Nephron progenitor cell (in vitro differentiated cells): ENCODE measurements at regions not wholly inside any gene's neighbourhood (a gene's known extent, or its start where the extent isn't known, plus 50 kb on each side); places are given as distances from the start of the nearest gene placed in this dataset.

Source experiments
- DNase-seq: peaks from one replicate; pipeline ENCODE4 v3.0.0; 2021
- H3K27ac Mint-ChIP-seq: 2 replicates; pipeline ENCODE4 v1.8.0; 2021; ENCODE audit warnings: mild to moderate bottlenecking, moderate library complexity, mixed read lengths
- H3K27me3 Mint-ChIP-seq: 2 replicates; pipeline ENCODE4 v1.8.0; 2021; ENCODE audit warnings: mild to moderate bottlenecking, low read depth, mixed read lengths; ENCODE audit not compliant: poor library complexity
- H3K36me3 Mint-ChIP-seq: 2 replicates; pipeline ENCODE4 v1.8.0; 2021; ENCODE audit warnings: low read depth, mixed read lengths
- H3K4me1 Mint-ChIP-seq: 2 replicates; pipeline ENCODE4 v1.8.0; 2021; ENCODE audit warnings: mixed read lengths
- H3K4me3 Mint-ChIP-seq: 2 replicates; pipeline ENCODE4 v1.8.0; 2021; ENCODE audit warnings: mild to moderate bottlenecking, moderate library complexity, mixed read lengths
- H3K9me3 Mint-ChIP-seq: 2 replicates; pipeline ENCODE4 v1.8.0; 2021; ENCODE audit warnings: mild to moderate bottlenecking, moderate library complexity, mixed read lengths
- CTCF ChIP-seq: fragments of 200-600 bp; sonication (generic); IDR thresholded peaks from 2 replicates; pipeline ENCODE4 v1.5.0; 2021; ENCODE audit warnings: antibody characterized with exemption

GRCh38 chr12:75666126-75666938 lies 154.9 kb upstream of the KRR1 start:
- Mint-ChIP-seq H3K9me3 (no peaks in the 10 kb centered on the region), H3K36me3 (no peaks in the 10 kb centered on the region), H3K4me1 (peaks cover 43% of the 10 kb centered on the region), H3K27ac (peak overlapping the region; percentile 96), H3K27me3 (no peaks in the 10 kb centered on the region), H3K4me3 (no peak overlapping the region)
- peak; percentile 8 for DNase-seq
- TF ChIP-seq CTCF, result no peak

DNA sequence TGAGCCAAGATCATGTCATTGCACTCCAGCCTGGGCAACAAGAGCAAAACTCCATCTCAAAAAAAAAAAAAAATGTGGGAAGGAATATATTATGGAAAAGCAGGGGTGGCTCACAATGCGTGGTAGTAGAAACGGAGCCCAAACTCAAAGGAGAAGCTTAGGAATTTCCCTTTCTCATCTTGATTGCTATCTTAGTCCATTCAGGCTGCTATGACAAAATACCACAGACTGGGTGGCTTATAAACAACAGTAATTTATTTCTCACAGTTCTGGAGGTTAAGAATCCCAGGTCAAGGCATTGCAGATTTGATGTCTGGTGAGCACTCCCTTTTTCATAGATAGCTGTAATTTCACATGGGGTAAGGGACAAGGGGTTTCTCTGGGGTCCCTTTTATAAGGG lies 153.8 kb upstream of the KRR1 start:
- Mint-ChIP-seq H3K36me3 (no peaks in the 10 kb centered on the region), H3K4me1 (peaks cover 36% of the 10 kb centered on the region), H3K27ac (peak overlapping the region; percentile 16), H3K27me3 (no peaks in the 10 kb centered on the region), H3K4me3 (no peak overlapping the region), H3K9me3 (no peaks in the 10 kb centered on the region)
- TF ChIP-seq CTCF, result no peak
- DNase-seq, result no peak

DNA sequence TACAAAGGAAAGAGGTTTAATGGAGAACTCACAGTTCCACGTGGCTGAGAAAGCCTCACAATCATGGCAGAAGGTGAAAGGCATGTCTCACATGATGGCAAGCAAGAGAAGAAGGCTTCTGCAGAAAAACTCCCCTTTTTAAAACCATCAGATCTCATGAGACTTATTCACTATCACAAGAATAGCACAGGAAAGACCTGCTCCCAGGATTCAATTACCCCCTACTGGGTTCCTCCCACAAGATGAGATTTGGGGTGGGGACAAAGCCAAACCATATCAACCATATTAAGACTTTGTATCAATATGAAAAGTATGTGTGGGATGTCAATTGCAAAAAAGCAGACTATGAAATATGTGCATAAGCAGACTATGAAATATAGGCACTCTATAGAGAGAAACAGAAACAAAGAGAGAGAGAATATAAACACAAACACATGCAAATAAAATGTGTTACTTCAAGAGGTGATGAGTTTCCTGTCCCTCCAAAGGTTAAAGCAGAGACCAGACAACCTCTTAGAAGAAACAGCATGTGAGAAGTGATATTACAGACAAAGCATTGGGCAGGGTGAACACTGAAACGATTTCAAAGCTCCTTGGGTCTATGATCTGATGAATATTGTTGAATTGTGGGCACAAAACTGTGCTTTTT lies 151.2 kb upstream of the KRR1 start:
- DNase-seq, result no peak
- Mint-ChIP-seq H3K36me3 (no peaks in the 10 kb centered on the region), H3K4me1 (peaks cover 33% of the 10 kb centered on the region), H3K27me3 (no peaks in the 10 kb centered on the region), H3K27ac (no peak overlapping the region), H3K4me3 (no peak overlapping the region), H3K9me3 (no peaks in the 10 kb centered on the region)
- TF ChIP-seq CTCF, result no peak

DNA sequence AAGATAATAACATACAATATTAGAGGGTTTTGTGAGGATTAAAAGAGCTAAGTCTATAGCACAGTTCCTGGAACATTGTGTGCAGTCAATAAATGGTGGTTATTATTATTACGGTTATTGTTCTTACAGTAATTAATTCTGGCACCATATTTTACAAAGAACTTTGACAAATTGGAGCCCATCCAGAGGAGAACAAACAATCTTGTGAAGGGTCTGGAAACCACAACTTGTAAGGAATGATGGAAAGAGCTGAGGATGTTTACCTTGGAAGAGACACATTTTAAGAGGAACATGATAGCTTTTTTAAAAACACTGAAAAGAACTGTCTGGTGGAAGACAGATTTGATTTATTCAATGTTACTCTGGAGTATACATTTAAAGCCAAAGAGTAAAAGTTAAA lies 150.5 kb upstream of the KRR1 start:
- no peaks in the 10 kb centered on the region for H3K9me3 Mint-ChIP-seq
- no peak overlapping the region for H3K4me3 Mint-ChIP-seq
- no peak for DNase-seq
- H3K27ac Mint-ChIP-seq, result no peak overlapping the region
- TF ChIP-seq CTCF, result no peak
- no peaks in the 10 kb centered on the region for H3K27me3 Mint-ChIP-seq
- H3K36me3 Mint-ChIP-seq, result no peaks in the 10 kb centered on the region
- peaks cover 26% of the 10 kb centered on the region for H3K4me1 Mint-ChIP-seq

- no peak overlapping the region for H3K27ac Mint-ChIP-seq
- H3K9me3 Mint-ChIP-seq, result no peaks in the 10 kb centered on the region
- no peak for TF ChIP-seq CTCF
- peaks cover 16% of the 10 kb centered on the region for H3K4me1 Mint-ChIP-seq
- H3K4me3 Mint-ChIP-seq, result no peak overlapping the region
- H3K36me3 Mint-ChIP-seq, result no peaks in the 10 kb centered on the region
- no peak for DNase-seq
- no peaks in the 10 kb centered on the region for H3K27me3 Mint-ChIP-seq
Observed at GRCh38 chr12:75660805-75661404, 149.5 kb upstream of the KRR1 start.
